ENCODE measurements at regions not wholly inside any gene's neighbourhood (a gene's known extent, or its start where the extent isn't known, plus 50 kb on each side); places are given as distances from the start of the nearest gene placed in this dataset.

GRCh38 chr13:112165712-112166111 is 98.8 kb downstream of the SOX1 start:
- 72 to 77% methylated on average over 9 of the region's 9 CpGs for WGBS, 2 donors
- H3K27me3 ChIP-seq, result no peaks in the 10 kb centered on the region
- H3K36me3 ChIP-seq, result no peaks in the 10 kb centered on the region
- H3K4me3 ChIP-seq, result no peak overlapping the region
- H3K27ac ChIP-seq, result no peak overlapping the region
- no peak for DNase-seq (ENCODE audit: low spot score in 2 of 2)
- H3K9me3 ChIP-seq, result no peaks in the 10 kb centered on the region
- TF ChIP-seq, protein P1, sequence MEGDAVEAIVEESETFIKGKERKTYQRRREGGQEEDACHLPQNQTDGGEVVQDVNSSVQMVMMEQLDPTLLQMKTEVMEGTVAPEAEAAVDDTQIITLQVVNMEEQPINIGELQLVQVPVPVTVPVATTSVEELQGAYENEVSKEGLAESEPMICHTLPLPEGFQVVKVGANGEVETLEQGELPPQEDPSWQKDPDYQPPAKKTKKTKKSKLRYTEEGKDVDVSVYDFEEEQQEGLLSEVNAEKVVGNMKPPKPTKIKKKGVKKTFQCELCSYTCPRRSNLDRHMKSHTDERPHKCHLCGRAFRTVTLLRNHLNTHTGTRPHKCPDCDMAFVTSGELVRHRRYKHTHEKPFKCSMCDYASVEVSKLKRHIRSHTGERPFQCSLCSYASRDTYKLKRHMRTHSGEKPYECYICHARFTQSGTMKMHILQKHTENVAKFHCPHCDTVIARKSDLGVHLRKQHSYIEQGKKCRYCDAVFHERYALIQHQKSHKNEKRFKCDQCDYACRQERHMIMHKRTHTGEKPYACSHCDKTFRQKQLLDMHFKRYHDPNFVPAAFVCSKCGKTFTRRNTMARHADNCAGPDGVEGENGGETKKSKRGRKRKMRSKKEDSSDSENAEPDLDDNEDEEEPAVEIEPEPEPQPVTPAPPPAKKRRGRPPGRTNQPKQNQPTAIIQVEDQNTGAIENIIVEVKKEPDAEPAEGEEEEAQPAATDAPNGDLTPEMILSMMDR (IDR thresholded peaks at IDR 0.05), result no peak
- no peak for TF ChIP-seq POLR2A (IDR thresholded peaks at IDR 0.05)
- TF ChIP-seq EP300 (IDR thresholded peaks at IDR 0.05), result no peak
- no peaks in the 10 kb centered on the region for H3K4me1 ChIP-seq

GRCh38 chr13:112168761-112169160 is 101.8 kb downstream of the SOX1 start:
- no peak for TF ChIP-seq EP300 (IDR thresholded peaks at IDR 0.05)
- TF ChIP-seq, protein P1 (IDR thresholded peaks at IDR 0.05), result no peak
- TF ChIP-seq POLR2A (IDR thresholded peaks at IDR 0.05), result no peak
- 75 to 92% methylated on average over 11 of the region's 11 CpGs for WGBS, 2 donors
- Histone ChIP-seq H3K27me3 (no peaks in the 10 kb centered on the region), H3K9me3 (peaks cover 0 to 4% (median 0%) of the 10 kb centered on the region in 4 donors), H3K4me3 (no peak overlapping the region), H3K4me1 (no peaks in the 10 kb centered on the region), H3K36me3 (no peaks in the 10 kb centered on the region), H3K27ac (no peak overlapping the region)
- no peak for DNase-seq (ENCODE audit: low spot score in 2 of 2)

- no peak overlapping the region for H3K4me3 ChIP-seq
- H3K27ac ChIP-seq, result no peak overlapping the region
- no peaks in the 10 kb centered on the region for H3K4me1 ChIP-seq
- DNase-seq (ENCODE audit: low spot score in 2 of 2), result no peak
- H3K36me3 ChIP-seq, result no peaks in the 10 kb centered on the region
- 80 to 93% methylated on average over 14 to 17 of the region's 17 CpGs for WGBS, 2 donors
- H3K27me3 ChIP-seq, result no peaks in the 10 kb centered on the region
- no peak for TF ChIP-seq POLR2A (IDR thresholded peaks at IDR 0.05)
- TF ChIP-seq EP300 (IDR thresholded peaks at IDR 0.05), result no peak
- TF ChIP-seq, protein P1 (IDR thresholded peaks at IDR 0.05), result no peak
- peaks cover 0 to 14% (median 0%) of the 10 kb centered on the region in 4 donors for H3K9me3 ChIP-seq
Measured at GRCh38 chr13:112169941-112170822, 103.2 kb downstream of the SOX1 start.

- no peak overlapping the region for H3K4me3 ChIP-seq
- H3K36me3 ChIP-seq, result no peaks in the 10 kb centered on the region
- 90 to 93% methylated on average over 15 of the region's 15 CpGs for WGBS, 2 donors
- H3K9me3 ChIP-seq, result peaks cover 0 to 14% (median 0%) of the 10 kb centered on the region in 4 donors
- TF ChIP-seq EP300 (IDR thresholded peaks at IDR 0.05) (no peak), POLR2A (IDR thresholded peaks at IDR 0.05) (no peak)
- TF ChIP-seq, protein P1 (IDR thresholded peaks at IDR 0.05), result no peak
- no peak overlapping the region for H3K27ac ChIP-seq
- H3K4me1 ChIP-seq, result no peaks in the 10 kb centered on the region
- no peaks in the 10 kb centered on the region for H3K27me3 ChIP-seq
- DNase-seq (ENCODE audit: low spot score in 2 of 2), result no peak
Measured at GRCh38 chr13:112170823-112171569, 104.0 kb downstream of the SOX1 start.

DNA sequence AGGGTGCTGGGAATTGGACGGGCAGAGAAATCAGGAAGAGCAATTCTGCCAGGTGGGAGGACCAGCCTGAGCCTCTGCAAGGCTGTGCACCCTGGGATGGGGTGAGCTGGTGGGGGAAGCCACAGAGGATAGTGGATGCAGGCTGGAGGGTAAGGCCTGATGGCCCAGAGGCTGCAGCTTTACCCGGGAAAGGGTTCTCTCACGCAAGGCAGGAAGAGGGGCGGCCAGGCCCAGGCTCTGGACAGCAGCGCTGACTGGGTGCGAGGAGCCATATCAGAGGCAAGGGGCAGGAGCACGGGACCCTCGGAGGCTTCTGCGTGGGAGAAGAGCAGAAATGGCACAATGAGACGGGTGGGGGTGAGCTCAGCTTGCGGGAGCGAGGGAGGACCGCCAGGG is 104.6 kb downstream of the SOX1 start:
- H3K27me3 ChIP-seq, result no peaks in the 10 kb centered on the region
- DNase-seq (ENCODE audit: low spot score in 2 of 2), result no peak
- TF ChIP-seq, protein P1 (IDR thresholded peaks at IDR 0.05), result no peak
- no peak for TF ChIP-seq POLR2A (IDR thresholded peaks at IDR 0.05)
- no peak for TF ChIP-seq EP300 (IDR thresholded peaks at IDR 0.05)
- no peak overlapping the region for H3K27ac ChIP-seq
- no peaks in the 10 kb centered on the region for H3K36me3 ChIP-seq
- H3K4me1 ChIP-seq, result no peaks in the 10 kb centered on the region
- H3K9me3 ChIP-seq, result peaks cover 0 to 14% (median 0%) of the 10 kb centered on the region in 4 donors
- WGBS, 2 donors, result 83 to 84% methylated on average over 13 of the region's 13 CpGs
- H3K4me3 ChIP-seq, result no peak overlapping the region
